Calu3 (cell line): ENCODE measurements at regions not wholly inside any gene's neighbourhood (a gene's known extent, or its start where the extent isn't known, plus 50 kb on each side); places are given as distances from the start of the nearest gene placed in this dataset.

ENCODE experiments used
- BruUV-seq: library from RNA; stranded (reverse); fragments of 400-500 nt; replicated peaks from 2 replicates; lab custom pipeline; 2021; lab: Mats Ljungman, UMichigan
- CTCF ChIA-PET: fragments of 300-600 bp; sonication (Branson Sonifier 250); formaldehyde crosslinking; loops from one replicate; lab custom pipeline; 2022; ENCODE audit warnings: antibody characterized with exemption; lab: Charles Lee
- DNase-seq: peaks from one replicate; pipeline ENCODE4 v3.0.0; 2022
- H3K27ac Mint-ChIP-seq: one replicate; pipeline ENCODE4 v1.8.0; 2022; ENCODE audit warnings: mixed read lengths; ENCODE audit not compliant: unreplicated experiment
- H3K27me3 Mint-ChIP-seq: one replicate; pipeline ENCODE4 v1.8.0; 2022; ENCODE audit warnings: mixed read lengths; ENCODE audit not compliant: unreplicated experiment
- H3K36me3 Mint-ChIP-seq: one replicate; pipeline ENCODE4 v1.8.0; 2022; ENCODE audit warnings: mild to moderate bottlenecking, moderate library complexity, mixed read lengths; ENCODE audit not compliant: insufficient read depth, unreplicated experiment
- H3K4me1 Mint-ChIP-seq: one replicate; pipeline ENCODE4 v1.8.0; 2022; ENCODE audit warnings: mild to moderate bottlenecking, low read depth, mixed read lengths; ENCODE audit not compliant: unreplicated experiment
- H3K4me3 Mint-ChIP-seq: one replicate; pipeline ENCODE4 v1.8.0; 2022; ENCODE audit warnings: mild to moderate bottlenecking, low read depth, moderate library complexity, mixed read lengths; ENCODE audit not compliant: unreplicated experiment
- H3K9me3 Mint-ChIP-seq: one replicate; pipeline ENCODE4 v1.8.0; 2022; ENCODE audit warnings: low read depth, mixed read lengths; ENCODE audit not compliant: unreplicated experiment
- CTCF ChIP-seq: fragments of 200-600 bp; IDR thresholded peaks from one replicate; pipeline ENCODE4 v1.8.0; 2022; ENCODE audit warnings: antibody characterized with exemption; ENCODE audit not compliant: unreplicated experiment
- intact Hi-C: fragments of 100-400 bp; cut with micrococcal nuclease; formaldehyde crosslinking; loops from one replicate; pipeline ENCODE4 v1.10.0; 2022; ENCODE audit not compliant: unreplicated experiment

- CTCF ChIA-PET = no interaction called here
- no peak overlapping the region for H3K4me3 Mint-ChIP-seq
These were observed 483.3 kb downstream of the PLCL1 start for GRCh38 chr2:198287706-198288105.

GRCh38 chr2:198285216-198285615, 480.8 kb downstream of the PLCL1 start:
- Mint-ChIP-seq H3K9me3 (no peaks in the 10 kb centered on the region), H3K36me3 (no peaks in the 10 kb centered on the region), H3K4me1 (no peaks in the 10 kb centered on the region), H3K4me3 (no peak overlapping the region), H3K27ac (no peak overlapping the region), H3K27me3 (peaks cover 45% of the 10 kb centered on the region)
- no peak for TF ChIP-seq CTCF
- no peak for DNase-seq
- no TSS peak for BruUV-seq
- CTCF ChIA-PET = no interaction called here
- intact Hi-C loops = no loop called here

More at GRCh38 chr2:198287706-198288105, 483.3 kb downstream of the PLCL1 start:
- H3K27ac Mint-ChIP-seq = no peak overlapping the region
- intact Hi-C loops = no loop called here
- BruUV-seq = no TSS peak
- DNase-seq = no peak
- H3K27me3 Mint-ChIP-seq = peaks cover 38% of the 10 kb centered on the region
- H3K4me1 Mint-ChIP-seq = no peaks in the 10 kb centered on the region
- no peaks in the 10 kb centered on the region for H3K9me3 Mint-ChIP-seq
- H3K36me3 Mint-ChIP-seq = no peaks in the 10 kb centered on the region
- no peak for TF ChIP-seq CTCF

- Mint-ChIP-seq H3K36me3 (no peaks in the 10 kb centered on the region), H3K4me1 (no peaks in the 10 kb centered on the region), H3K4me3 (no peak overlapping the region), H3K27me3 (peaks cover 45% of the 10 kb centered on the region), H3K9me3 (no peaks in the 10 kb centered on the region), H3K27ac (no peak overlapping the region)
- CTCF ChIA-PET = no interaction called here
- BruUV-seq = no TSS peak
- DNase-seq = no peak
- intact Hi-C loops = no loop called here
- TF ChIP-seq CTCF = no peak
These were observed 478.8 kb downstream of the PLCL1 start for GRCh38 chr2:198283146-198283545.

- H3K36me3 Mint-ChIP-seq = no peaks in the 10 kb centered on the region
- no peak overlapping the region for H3K27ac Mint-ChIP-seq
- no peaks in the 10 kb centered on the region for H3K9me3 Mint-ChIP-seq
- CTCF ChIA-PET = no interaction called here
- DNase-seq = no peak
- H3K4me1 Mint-ChIP-seq = no peaks in the 10 kb centered on the region
- BruUV-seq = no TSS peak
- TF ChIP-seq CTCF = no peak
- intact Hi-C loops = no loop called here
- no peak overlapping the region for H3K4me3 Mint-ChIP-seq
- H3K27me3 Mint-ChIP-seq = peaks cover 45% of the 10 kb centered on the region
These were observed 477.7 kb downstream of the PLCL1 start for GRCh38 chr2:198282061-198282460.

GRCh38 chr2:198280145-198280544, 475.8 kb downstream of the PLCL1 start:
- Mint-ChIP-seq H3K4me1 (no peaks in the 10 kb centered on the region), H3K27ac (no peak overlapping the region), H3K9me3 (no peaks in the 10 kb centered on the region), H3K36me3 (no peaks in the 10 kb centered on the region), H3K27me3 (peaks cover 30% of the 10 kb centered on the region), H3K4me3 (no peak overlapping the region)
- no TSS peak for BruUV-seq
- intact Hi-C loops = no loop called here
- no peak for TF ChIP-seq CTCF
- CTCF ChIA-PET = no interaction called here
- DNase-seq = no peak
